HEK293T (cell line): ENCODE measurements at regions not wholly inside any gene's neighbourhood (a gene's known extent, or its start where the extent isn't known, plus 50 kb on each side); places are given as distances from the start of the nearest gene placed in this dataset.

Source experiments
- ELF4 ChIP-seq: fragments of 450-650 bp; IDR thresholded peaks from 2 replicates; pipeline ENCODE4 v1.6.1; 2017; ENCODE audit warnings: antibody characterized with exemption
- FOXK2 ChIP-seq: fragments of 450-650 bp; IDR thresholded peaks from 2 replicates; pipeline ENCODE4 v1.6.1; 2016; ENCODE audit warnings: mild to moderate bottlenecking
- FOXM1 ChIP-seq: fragments of 450-650 bp; IDR thresholded peaks from 2 replicates; pipeline ENCODE4 v1.6.1; 2017; ENCODE audit warnings: mild to moderate bottlenecking, borderline replicate concordance
- LEF1 ChIP-seq: fragments of 450-650 bp; IDR thresholded peaks from 2 replicates; pipeline ENCODE4 v1.6.1; 2017; ENCODE audit warnings: mild to moderate bottlenecking, borderline replicate concordance
- PKNOX1 ChIP-seq: fragments of 450-650 bp; IDR thresholded peaks from 2 replicates; pipeline ENCODE4 v1.6.1; 2016
- SP1 ChIP-seq: fragments of 450-650 bp; IDR thresholded peaks from 2 replicates; pipeline ENCODE4 v1.6.1; 2017

GRCh38 chr6:48412656-48413055 is 301.7 kb upstream of the PTCHD4 start:
- no peak for TF ChIP-seq FOXK2
- no peak for TF ChIP-seq SP1
- no peak for TF ChIP-seq FOXM1
- TF ChIP-seq ELF4 = no peak
- TF ChIP-seq LEF1 = no peak
- no peak for TF ChIP-seq PKNOX1
